Lower leg skin (tissue), 3 donors: ENCODE measurements at regions not wholly inside any gene's neighbourhood (a gene's known extent, or its start where the extent isn't known, plus 50 kb on each side); places are given as distances from the start of the nearest gene placed in this dataset.

Experiments used
- POLR2A ChIP-seq, 2 donors: fragments of 450-650 bp; IDR thresholded peaks; one replicate each; pipeline ENCODE4 v1.6.1; 2016 to 2017; ENCODE audit warnings: antibody characterized with exemption in 2 of 2, mild to moderate bottlenecking in 1 of 2, moderate library complexity in 1 of 2
- TF ChIP-seq, protein P1 (sequence below), 3 donors: fragments of 450-650 bp; IDR thresholded peaks; one replicate each; pipeline ENCODE4 v1.5.1; 2016; ENCODE audit warnings: antibody characterized with exemption in 3 of 3, mild to moderate bottlenecking in 3 of 3, moderate library complexity in 2 of 3

DNA sequence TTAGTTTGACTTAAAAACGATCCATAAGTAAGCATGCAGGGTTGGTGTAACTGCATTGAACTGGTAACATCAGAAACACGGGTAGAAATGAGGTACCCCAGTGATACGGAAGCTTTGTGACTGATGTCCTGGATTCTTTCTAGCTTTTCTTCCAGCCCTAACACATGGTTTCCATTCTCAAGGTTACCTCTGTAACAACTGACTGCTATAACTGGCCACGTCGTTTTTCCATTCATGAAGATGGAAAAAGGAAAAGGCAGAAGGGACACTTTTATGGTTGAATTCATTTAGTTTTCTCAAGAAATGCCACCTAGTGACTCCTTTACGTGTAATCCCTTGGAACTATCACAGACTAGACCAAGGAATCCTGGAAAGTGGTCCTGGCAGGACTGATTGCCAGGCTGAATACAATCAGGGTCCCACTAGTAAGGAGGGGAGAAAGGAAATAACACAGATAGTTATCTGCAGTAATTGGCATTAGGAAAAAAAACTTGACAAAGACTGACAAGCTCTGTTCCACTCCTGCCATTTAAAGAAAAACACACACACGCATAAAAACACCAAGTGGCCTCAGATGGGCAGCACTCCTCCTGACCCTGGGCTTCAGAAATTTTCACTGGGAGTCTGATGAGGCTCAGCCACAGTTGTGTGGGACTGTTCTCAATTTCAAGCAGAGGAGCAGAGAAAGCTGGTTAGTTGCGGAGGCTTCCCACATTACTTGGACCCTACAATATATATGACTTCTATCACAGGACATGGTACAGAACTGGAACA, 77.5 kb upstream of the ZNF169 start:
- TF ChIP-seq, protein P1, sequence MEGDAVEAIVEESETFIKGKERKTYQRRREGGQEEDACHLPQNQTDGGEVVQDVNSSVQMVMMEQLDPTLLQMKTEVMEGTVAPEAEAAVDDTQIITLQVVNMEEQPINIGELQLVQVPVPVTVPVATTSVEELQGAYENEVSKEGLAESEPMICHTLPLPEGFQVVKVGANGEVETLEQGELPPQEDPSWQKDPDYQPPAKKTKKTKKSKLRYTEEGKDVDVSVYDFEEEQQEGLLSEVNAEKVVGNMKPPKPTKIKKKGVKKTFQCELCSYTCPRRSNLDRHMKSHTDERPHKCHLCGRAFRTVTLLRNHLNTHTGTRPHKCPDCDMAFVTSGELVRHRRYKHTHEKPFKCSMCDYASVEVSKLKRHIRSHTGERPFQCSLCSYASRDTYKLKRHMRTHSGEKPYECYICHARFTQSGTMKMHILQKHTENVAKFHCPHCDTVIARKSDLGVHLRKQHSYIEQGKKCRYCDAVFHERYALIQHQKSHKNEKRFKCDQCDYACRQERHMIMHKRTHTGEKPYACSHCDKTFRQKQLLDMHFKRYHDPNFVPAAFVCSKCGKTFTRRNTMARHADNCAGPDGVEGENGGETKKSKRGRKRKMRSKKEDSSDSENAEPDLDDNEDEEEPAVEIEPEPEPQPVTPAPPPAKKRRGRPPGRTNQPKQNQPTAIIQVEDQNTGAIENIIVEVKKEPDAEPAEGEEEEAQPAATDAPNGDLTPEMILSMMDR (IDR thresholded peaks at IDR 0.05) = no peak
- TF ChIP-seq POLR2A (IDR thresholded peaks at IDR 0.05) = no peak
